HG03175 (cell line): ENCODE measurements at regions not wholly inside any gene's neighbourhood (a gene's known extent, or its start where the extent isn't known, plus 50 kb on each side); places are given as distances from the start of the nearest gene placed in this dataset.
"Not testable (repeated sequence)": the region's sequence is repeated elsewhere in the genome, so short reads cannot be mapped to it uniquely, and the experiment has no call there.

Experiments used
- ATAC-seq: cut with Tn5 transposase; IDR thresholded peaks from one replicate; pipeline ENCODE4 v1.9.1; 2021; ENCODE audit warnings: mild to moderate bottlenecking, moderate library complexity; ENCODE audit not compliant: unreplicated experiment

DNA sequence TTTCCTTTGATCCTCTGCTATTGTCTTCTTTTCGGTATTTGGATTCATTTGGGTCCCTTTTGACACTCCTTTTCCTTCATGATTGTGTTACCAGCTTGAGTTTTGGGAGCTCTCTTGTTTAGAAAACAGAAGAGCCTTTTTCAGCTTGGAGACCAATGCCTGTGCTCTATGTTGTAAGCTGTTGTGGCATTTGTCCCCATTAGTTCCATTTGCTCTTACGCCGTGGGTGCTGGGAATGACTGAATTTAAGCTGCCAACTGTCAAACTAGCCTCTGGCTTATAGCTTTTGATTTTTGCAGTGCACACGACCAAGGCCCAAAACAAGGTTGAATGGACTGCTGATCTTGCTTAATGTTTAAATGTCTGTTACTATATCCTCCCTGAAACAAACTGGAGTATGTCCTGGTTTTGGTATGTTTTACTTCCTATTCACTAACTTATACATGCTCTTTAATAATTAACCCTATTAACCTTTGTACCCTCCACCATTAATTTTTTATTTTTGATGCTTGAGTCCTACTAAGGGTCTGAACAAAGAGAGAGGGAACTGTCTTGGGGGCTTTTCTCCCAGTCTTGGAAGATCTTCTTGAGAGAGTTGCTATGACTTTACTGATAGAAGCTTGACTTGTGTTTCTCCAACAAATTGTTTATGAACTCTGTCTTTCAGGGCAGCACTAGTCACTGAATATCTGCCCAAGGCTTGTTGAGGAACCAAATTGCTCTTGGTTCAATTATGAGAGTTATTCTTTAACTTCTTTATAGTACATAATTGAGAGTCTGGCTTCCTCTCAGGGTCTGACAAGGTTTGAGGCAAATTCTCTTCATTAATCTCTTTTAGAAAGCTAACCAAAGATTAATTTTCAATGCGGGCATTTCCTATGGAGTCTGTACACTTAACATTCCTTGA, 100.3 kb upstream of the SIRPG start:
- ATAC-seq, result no peak

GRCh38 chr20:1757072-1757471, 99.5 kb upstream of the SIRPG start:
- ATAC-seq, result no peak

DNA sequence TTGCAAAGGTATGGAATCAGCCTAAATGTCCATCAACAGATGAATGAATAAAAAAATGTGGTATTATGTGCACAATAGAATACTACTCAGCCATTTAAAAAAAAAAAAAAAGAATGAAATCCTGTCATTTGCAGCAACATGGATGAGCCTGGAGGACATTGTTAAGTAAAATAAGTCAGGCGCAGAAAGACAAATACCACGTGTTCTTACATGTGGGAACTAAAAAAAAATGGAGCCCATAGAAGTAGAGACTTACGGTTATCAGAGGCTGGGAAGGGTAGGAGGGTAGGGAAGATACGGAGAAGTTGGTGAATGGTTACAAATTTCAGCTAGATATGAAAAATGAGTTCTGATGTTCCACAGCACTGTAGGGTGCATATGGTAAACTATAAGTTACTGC, 97.2 kb upstream of the SIRPG start:
- no peak for ATAC-seq

DNA sequence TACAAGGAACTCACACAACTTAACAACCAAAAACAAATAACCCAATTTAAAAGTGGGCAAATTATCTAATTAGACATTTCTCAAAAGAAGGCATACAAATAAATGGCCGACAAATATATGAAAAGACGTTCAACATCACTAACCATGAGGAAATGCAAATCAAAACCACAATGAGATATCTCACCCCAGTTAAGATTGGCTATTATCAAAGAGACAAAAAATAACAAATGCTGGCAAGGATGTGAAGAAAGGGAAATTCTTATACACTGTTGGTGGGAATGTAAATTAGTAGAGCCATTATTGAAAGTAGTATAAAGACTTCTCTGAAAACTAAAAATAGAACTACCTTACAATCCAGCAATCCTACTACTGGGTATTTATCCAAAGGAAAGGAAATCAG, 96.7 kb upstream of the SIRPG start:
- ATAC-seq, result no peak

DNA sequence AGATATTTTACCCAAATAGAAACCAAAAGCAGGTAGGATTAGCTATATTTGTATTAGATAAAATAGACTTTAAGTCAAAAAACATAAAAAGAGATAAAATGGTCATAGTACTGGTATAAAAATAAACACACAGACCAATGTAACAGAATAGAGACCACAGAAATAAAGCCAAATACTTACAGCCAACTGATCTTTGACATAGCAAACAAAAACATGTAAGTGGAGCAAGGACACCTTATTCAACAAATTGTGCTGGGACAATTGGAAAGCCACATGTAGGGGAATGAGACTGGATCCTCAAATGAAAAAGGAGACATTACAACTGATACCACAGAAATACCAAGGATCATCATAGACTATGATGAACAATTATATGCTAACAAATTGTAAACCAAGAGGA, 94.5 kb upstream of the SIRPG start:
- no peak for ATAC-seq

- ATAC-seq, result no peak
Observed at GRCh38 chr20:1748777-1749176, 91.2 kb upstream of the SIRPG start.

DNA sequence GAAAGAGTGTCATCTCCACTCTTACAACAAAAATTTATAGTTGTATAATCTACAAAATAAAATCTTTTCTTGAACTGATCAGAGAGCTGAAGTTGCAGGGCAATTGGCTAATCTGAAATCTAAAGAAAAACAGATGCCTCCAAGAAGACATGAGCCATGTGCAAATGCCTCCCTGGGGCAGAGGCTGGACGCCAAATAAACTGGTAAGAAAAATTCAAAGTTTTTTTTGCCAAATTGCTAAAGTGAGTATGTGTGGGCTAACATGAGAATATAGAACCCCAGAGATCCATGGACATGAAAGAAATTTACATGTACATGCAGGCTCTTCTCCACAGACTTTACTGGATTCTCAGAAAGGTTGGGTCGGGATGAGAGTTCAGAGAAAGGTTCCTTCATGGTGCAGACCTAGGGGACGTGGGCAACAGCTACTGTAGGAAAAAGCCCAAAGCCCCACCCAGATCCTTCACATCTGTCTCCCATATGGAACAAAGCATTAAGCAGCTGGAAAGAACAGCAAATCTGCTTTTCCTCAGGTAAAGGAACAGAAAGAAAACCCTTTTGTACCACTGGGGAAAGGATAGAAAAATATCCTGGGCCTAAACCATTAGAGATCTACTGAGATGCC, 90.5 kb upstream of the SIRPG start:
- no peak for ATAC-seq

DNA sequence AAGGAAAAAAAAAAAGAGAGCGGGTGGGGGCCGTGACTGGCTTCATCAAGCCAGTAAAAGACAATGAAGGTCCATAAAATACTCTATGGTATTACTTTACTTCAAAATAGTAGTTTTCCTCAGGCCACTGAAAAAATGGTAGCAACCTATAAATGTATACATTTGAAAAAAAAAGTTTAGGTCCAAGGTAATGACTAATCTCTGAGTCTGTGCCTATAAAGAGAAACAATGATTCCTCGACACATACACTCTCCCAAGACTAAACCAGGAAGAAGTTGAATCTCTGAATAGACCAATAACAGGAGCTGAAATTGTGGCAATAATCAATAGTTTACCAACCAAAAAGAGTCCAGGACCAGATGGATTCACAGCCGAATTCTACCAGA, 84.5 kb upstream of the SIRPG start:
- not testable (repeated sequence) for ATAC-seq

DNA sequence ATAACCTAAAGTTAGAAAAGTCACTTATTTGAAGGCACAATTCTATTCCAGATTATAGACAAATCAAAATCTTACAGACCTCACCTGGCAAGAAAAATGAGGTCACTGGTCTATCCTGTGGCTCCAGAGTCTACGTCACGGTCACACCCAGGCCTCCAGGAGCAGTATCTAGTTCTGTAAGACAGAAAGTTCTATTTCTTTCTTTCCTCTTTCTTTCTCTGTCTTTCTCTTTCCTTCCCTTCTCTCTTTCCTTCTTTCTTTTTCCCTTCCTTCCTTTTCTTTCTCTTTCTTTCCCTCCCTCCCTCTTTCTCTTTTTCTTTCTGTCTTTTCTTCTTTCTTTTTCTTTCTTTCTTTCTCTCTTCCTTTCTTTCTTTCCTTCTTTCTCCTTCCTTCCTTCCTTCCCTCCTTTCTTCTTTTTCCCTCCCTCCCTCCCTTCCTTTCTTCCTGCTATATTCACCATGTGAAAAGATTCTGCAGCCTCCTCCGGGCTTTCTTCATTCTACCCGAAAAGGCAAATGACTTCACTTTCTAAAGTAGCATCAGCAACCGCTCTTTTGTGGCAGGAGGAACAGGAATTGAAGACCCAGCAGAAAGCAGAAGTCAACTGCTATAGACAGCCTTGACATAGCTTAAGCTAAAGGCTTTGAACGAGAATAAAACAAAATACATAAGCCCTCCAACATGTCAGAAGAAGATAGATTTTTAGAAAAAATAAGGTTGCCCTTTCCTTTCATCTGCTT, 83.9 kb upstream of the SIRPG start:
- ATAC-seq, result no peak

- ATAC-seq, result no peak
Observed at GRCh38 chr20:1737134-1737533, 79.6 kb upstream of the SIRPG start.

DNA sequence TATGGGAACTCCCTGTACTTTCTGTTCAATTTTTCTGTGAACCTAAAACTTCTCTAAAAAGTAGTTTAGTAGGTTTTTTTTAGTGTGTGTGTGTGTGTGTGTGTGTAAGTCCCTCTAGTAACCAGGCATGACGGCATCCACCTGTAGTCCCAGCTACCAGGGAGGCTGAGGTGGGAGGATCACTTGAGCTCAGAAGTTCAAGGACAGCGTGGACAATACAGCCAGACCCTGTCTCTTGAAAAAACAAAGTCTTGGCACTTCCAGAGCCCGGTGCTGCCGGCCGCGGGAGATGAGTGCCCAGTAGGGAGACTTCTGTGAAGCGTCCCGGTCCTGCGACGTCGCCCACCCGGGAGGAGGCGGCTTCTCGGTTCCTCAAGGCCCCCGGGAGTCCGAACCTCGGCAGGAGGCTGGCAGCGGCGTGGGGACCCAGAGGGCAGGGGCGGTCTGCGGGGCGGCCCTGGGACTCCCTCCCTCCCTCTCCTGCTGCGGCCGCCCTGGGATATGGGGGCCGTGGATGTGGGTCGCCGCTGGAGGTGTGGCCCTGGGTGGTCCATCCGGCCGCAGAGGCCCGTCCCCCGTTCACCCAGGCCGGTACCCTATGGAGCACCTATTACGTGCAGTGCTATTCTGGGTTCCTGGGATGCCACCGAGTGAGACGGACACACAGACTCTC, 78.0 kb upstream of the SIRPG start:
- no peak for ATAC-seq

DNA sequence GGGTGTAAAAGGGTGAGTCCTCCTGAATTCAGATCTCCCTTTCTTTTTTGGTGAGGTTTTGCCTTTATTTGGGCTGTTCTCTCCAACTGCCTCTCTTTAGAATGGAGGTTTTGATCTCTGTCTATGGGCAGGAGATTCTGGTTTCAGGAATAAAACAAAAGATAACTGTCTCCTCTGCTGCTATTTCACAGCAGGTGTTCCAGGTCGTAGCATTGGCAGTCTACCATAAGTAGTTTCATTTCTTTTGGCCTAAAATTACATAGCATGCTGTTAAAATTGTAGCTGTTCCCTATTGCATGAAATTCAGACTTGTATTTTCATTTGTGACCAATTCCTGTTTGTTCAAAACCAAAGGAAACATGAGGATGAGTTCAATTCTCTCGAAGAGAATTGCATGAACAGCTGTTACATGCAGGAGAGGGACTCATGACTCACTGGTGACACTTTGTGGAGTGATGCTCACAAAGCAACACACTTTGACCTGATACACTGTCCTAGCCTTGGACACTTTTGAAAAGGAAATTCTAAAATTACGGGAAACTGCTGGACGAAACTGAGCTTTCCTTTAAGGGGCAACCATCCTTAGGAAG, 76.8 kb upstream of the SIRPG start:
- ATAC-seq, result no peak

DNA sequence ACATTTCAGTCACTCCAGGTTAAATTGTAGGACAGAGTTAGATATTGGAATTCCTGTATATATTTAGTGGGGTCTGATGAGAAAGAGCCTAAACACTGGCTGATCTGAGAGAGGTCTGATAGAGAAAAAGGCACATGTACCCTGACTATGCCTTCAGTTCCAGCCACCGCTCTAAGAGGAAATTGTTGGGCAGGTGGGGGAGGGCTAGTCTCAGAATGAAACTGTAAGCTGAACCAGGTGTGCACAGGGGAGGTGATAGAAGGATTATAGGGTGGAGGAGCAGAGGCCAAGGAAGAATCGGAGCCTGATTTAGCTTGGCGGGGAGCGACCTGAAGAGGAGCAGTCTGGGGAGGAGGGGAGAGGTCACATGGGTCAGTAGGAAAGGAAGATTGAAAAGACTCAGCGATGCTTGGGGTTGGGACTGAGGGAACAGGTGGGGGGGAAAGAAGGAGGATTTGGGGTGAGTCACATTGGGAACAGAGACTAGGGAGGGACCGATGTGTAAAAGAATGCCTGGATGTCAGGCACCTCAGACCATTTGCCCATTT, 74.3 kb upstream of the SIRPG start:
- ATAC-seq, result not testable (repeated sequence)

DNA sequence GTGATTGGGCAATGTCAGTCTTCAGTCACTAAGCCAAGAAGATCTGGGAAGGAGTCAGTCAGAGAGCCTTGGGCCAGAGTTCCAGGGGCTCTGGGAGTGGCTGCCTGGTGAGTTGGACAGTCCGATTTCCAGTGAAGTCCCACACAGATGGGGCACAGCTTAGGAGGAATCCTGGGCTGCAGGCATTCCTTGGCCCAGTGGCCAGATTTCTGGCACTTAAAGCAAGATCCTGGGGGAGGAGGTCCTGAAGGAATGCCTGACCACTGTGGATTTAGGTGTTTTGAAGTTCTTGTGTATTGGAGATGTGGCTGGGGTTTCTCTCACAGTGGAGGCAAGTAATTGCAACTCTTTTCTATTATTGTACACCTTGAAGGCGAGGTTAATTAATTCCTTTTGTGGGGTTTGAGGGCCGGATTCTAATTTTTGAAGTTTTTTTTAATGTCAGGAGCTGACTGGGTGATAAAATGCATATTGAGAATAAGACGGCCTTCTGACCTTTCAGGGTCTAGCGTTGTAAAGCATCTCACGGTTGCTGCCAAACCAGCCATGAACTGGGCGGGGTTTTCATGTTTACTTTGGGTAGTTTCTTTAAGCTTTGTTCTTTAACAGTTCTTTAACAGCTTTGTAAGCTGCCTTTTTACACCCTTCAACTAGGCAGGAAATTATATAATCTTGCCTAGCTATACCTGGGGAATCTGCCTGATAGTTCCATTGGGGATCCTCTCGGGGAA, 73.6 kb upstream of the SIRPG start:
- not testable (repeated sequence) for ATAC-seq

- ATAC-seq, result not testable (repeated sequence)
Observed at GRCh38 chr20:1727303-1727702, 69.7 kb upstream of the SIRPG start.

DNA sequence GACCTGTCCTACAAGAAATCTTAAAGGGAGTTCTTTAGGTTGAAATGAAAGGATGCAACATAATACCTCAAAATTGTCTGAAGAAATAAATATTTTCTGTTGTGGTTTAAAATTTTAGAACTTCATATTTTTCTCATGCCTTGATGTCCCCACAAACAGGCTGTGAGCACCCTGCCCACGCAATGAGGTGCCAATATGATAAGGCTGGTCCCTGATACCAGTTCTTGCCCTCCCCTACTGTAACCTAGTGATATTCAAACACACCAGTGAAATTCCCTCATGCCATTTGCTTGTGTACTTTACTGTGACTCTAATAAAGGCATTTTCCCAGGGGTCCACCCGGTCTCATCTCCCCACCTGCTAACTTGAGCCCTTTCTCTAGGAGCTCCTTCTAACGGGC, 67.3 kb upstream of the SIRPG start:
- no peak for ATAC-seq

GRCh38 chr20:1722513-1723050, 65.0 kb upstream of the SIRPG start:
- ATAC-seq, result peak; percentile 12

GRCh38 chr20:1721687-1722512, 64.3 kb upstream of the SIRPG start:
- ATAC-seq, result peak; percentile 45
